ENCODE measurements at regions not wholly inside any gene's neighbourhood (a gene's known extent, or its start where the extent isn't known, plus 50 kb on each side); places are given as distances from the start of the nearest gene placed in this dataset.
"Not testable (repeated sequence)": the region's sequence is repeated elsewhere in the genome, so short reads cannot be mapped to it uniquely, and the experiment has no call there.

DNA sequence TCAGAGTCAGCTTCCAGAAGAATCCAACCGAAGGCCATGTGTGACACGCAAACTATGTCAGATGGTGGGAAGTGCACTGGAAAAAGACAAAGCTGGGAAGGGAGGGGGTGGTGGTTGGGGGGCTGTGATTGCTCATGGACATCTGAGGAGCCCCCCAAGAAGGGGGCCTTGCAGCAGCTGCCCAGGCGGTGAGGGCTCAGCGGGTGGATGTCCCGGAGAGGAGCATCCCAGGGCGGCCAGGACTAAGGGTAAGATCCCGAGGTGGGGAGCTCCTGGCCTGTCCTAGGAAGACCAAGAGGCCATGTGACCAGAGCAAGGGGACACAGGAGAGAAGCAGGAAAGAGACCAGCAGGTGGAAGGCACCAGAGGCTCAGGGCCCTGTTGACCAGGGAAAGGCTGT lies 299.5 kb downstream of the PREX1 start:
- DNase-seq, result no peak

DNA sequence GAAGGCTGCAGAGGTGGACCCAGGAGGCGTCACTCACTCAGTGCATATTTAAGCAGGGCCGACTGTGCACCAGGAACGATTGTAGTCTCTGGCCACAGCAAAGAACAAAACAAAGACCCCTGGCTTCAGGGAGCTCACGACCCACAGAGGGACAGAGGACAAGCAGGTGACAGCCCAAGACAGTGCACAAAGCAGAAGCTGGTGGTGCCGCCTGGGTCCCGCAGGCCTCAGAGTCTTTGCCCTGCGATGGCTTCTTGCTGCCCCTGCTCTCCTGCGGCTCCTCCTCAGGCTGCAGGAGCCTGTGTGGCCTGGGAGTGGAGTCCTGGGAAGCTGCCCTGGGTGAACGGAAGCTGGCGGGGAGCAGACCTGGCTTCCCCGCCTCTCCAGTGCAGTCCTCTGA lies 300.0 kb downstream of the PREX1 start:
- DNase-seq, result no peak

DNA sequence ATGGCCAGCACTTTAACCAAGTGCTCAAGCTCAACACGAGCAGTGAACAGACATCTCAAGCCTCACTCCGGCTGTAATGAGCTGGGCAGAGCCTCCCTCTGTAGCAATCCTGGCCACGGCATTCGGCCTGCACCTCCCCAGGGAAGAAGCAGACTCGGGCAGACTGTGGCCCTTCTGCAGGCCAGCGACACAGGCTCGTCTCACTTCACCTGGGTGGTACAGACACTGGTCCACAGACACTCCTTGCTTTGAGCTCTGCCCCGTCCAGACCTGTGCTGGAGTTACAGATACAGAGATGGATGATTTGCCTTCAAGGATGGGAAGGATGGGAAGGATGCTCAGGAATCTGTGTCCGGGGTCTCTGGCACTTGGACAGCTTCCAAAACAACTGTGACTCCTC lies 300.9 kb downstream of the PREX1 start:
- no peak for DNase-seq

DNA sequence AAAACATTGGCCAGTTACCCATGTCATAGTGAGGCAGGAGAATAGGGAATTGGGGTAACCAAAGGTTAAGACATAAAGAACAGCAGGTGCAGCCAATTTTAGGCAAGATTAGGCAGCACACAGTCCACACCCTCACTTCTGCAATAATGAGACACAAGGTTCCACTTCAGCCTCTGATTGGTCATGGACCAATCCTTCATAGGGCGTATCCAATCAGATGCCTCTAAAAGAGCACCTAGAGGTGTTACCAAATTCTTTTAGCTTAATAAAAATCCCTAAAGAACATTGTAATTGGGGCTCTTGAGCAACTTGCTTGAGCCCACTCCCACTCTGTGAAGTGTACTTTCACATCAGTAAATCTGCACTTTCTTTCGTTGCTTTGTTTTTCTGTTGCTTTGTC lies 302.4 kb downstream of the PREX1 start:
- no peak for DNase-seq

DNA sequence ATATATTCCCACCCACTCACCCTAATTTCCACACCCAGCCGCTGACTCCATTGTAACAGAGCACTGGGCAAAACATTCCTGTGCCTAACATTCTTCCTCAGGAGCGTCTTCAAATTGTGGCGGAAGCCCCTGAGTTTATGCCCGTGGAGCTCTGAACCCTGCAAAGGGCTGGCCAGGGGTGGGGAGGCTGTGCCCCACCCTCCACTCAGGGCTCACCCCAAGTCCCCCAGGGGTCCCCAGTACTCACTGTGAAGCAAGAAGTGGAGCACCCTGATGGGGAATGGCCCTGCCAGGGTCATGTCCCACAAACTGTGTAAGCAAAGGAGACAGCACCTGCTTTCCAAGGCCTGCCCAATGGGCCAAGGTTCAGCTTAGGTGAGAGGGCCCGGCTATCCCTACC lies 303.2 kb downstream of the PREX1 start:
- DNase-seq, result no peak

DNA sequence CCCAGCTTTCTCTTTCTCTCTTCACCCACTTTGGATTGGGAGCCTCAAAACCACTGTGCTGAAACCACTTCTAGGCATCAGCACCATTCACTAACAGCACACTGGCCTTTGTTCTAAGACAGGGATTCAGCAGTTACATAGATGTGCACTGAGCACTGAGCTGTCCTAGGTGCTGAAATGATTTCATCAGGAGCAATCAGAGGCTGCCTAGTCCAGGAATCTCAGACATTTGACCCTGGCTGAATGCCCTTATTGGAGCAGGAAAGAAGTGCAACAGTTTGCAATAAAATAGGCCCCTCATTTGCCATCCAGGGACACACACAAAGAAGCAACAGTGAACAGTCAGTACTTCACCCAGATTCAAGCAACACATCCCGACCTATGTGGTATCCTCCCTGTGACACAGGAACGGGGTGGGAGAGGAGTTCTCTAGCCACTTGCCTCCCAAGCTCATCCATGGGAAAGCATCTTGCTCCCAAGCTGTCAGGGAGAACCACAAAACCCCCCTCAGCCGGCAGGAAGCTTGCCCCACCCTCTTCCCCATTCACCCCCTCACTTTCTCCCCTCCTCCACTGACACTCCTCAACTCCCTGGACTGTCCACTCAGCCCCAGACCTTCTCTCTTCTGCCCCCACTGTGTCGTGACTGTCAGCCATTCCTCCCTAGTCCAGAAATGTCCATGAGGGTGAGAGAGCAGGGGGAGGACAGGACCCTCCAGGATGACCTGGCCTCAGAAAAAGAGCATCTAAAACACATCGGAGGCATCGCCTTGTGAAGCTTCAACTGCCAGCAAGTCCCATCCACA lies 304.4 kb downstream of the PREX1 start:
- DNase-seq, result no peak

DNA sequence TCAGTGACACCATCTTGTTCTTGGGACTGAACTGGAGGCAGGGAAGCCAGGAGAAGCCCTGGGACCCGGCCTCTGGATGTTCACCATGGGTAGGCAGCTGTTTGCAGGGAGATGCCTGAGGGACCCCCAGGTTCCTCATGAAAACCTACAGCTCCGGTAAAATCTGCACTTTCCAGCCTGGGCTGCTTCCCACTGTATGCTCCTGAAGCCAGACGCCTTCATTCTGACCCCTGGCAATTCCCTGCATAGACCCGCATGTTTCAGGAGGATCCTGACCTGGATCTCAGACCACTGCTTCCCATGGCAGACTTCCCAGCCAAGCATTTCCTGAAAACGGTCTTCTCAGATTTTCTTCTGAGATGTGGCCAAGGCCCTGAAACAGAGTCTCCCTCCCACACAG lies 306.7 kb downstream of the PREX1 start:
- no peak for DNase-seq

DNA sequence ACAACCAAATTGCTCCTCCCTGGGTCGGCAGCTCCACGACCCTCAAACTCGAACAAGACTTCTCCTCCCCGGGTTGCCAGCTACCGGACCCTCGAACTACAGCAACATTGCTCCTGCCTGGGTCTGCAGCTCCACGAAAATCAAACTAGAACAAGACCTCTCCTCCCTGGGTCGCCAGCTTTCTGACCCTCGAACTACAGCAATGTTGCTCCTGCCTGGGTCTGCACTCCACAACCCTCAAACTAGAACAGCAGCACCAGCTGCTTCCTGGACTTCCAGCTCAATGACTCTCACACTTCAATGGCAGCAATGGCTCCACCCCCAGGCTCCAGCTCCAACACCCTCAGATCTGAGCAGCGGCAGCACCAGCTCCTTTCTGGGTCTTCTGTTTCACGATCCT lies 311.6 kb downstream of the PREX1 start:
- not testable (repeated sequence) for DNase-seq

DNA sequence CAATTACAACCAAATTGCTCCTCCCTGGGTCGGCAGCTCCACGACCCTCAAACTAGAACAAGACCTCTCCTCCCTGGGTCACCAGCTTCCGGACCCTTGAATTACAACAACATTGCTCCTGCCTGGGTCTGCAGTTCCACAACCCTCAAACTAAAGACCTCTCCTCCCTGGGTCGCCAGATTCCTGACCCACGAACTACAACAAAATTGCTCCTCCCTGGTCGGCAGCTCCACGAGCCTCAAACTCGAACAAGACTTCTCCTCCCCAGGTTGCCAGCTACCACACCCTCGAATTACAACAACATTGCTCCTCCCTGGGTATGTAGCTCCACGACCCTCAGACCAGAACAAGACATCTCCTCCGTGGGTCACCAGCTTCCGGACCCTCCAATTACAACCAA lies 313.2 kb downstream of the PREX1 start:
- DNase-seq, result not testable (repeated sequence)

DNA sequence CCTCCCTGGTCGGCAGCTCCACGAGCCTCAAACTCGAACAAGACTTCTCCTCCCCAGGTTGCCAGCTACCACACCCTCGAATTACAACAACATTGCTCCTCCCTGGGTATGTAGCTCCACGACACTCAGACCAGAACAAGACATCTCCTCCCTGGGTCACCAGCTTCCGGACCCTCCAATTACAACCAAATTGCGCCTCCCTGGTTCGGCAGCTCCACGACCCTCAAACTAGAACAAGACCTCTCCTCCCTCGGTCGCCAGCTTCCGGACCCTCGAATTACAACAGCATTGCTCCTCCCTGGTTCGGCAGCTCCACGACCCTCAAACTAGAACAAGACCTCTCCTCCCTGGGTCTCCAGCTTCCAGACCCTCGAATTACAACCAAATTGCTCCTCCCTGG lies 315.3 kb downstream of the PREX1 start:
- DNase-seq, result not testable (repeated sequence)

DNA sequence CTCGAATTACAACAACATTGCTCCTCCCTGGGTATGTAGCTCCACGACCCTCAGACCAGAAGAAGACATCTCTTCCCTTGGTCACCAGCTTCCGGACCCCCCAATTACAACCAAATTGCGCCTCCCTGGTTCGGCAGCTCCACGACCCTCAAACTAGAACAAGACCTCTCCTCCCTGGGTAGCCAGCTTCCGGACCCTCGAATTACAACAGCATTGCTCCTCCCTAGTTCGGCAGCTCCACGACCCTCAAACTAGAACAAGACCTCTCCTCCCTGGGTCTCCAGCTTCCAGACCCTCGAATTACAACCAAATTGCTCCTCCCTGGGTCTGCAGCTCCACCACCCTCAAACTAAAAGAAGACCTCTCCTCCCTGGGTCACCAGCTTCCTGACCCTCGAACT lies 322.7 kb downstream of the PREX1 start:
- not testable (repeated sequence) for DNase-seq

DNA sequence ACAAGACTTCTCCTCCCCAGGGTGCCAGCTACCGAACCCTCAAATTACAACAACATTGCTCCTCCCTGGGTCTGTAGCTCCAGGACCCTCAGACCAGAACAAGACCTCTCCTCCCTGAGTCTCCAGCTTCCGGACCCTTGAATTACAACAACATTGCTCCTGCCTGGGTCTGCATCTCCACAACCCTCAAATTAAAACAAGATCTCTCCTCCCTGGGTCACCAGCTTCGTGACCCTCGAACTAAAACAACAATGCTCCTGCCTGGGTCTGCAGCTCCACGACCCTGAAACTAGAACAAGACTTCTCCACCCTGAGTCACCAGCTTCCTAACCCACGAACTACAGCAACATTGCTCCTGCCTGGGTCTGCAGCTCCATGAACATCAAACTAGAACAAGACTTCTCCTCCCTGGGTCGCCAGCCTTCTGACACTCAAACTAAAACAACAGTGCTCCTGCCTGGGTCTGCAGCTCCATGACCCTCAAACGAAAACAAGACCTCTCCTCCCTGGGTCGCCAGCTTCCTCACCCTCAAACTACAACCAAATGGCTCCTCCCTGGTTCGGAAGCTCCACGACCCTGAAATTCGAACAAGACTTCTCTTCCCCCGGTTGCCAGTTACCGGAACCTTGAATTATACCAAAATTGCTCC lies 324.5 kb downstream of the PREX1 start:
- DNase-seq, result no peak

DNA sequence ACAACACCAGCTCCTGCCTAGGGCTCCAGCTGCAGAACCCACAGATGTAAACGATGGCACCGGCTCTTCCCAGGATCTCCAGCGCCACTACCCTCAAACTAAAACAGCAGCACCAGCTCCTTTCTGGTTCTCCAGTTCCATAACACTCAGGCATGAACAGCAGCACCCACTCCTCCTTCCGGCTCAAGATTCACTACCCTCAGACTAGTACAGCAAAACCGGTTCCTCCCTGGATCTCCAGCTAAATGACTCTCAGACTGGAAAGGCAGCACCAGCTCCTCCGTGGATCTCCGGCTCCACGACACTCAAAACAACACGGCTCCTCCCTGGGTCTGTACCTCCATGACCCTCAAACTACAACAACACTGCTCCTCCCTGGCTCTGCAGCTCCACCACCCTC lies 325.0 kb downstream of the PREX1 start:
- no peak for DNase-seq

DNA sequence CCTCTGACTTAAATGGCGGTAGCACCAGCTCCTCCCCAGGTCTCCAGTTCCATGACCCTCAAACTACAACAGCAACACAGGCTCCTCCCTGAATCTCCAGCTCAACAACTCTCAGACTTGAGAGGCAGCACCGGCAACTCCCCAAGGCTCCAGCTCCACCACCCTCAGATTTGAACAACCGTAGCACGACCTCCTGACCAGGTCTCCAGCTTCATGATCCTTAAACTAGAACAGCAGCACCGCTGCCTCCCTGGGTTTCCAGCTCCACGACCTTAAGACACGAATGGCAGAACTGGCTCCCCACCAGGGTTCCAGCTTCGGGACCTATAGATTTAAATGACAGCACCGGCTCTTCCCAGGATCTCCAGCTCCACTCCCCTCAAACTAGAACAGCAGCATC lies 325.8 kb downstream of the PREX1 start:
- no peak for DNase-seq

DNA sequence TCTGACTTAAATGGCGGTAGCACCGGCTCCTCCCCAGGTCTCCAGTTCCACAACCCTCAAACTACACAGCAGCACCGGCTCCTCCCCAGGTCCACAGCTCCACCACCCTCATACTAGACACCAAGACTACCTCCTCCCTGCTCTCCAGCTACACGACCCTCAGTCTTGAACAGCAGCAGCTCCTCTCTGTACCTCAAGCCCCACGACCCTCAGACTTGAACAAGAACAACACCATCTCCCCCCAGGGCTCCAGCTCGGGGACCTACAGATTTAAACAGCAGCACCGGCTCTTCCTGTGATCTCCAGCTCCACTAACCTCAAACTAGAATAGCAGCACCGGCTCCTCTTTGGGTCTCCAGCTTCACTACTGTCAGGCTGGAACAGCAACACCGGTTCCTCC lies 326.9 kb downstream of the PREX1 start:
- not testable (repeated sequence) for DNase-seq

DNA sequence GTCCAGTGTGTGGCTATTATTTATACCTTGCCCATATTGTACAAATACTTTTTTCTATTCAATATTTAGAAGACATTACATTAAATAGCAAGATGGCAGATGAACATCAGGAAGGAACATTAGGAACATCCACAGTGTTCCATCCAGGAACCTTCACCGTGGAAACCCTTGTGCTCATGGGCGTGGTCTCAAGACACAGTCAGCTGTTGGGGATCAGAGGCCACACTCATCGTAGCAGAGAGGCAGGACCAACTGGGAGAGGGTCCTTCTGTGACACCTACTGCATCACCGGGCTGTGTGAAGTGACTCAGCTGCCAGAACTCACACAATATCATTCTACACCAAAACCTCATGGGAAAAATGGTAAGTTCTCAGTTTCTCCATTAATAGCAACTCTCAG lies 328.9 kb downstream of the PREX1 start:
- DNase-seq, result not testable (repeated sequence)

DNA sequence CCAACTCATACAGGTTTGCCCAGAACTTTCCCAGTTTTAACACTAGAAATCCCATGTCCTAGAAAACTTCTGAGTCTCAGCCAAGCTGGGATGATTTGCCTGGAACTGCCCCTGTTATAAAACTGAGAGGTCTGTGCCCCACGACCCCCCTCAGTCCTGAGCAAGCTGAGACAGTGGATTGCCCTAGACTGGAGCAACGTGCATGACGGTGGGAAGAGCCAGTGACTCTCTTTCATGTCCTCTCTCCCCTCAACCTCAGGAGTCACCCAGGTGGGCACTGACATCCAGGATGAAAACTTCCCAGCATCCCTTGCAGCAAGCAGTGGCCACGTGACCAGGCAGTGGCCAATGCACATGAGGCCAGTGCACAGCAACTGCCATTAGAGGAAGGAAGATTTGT lies 329.7 kb downstream of the PREX1 start:
- DNase-seq, result not testable (repeated sequence)

DNA sequence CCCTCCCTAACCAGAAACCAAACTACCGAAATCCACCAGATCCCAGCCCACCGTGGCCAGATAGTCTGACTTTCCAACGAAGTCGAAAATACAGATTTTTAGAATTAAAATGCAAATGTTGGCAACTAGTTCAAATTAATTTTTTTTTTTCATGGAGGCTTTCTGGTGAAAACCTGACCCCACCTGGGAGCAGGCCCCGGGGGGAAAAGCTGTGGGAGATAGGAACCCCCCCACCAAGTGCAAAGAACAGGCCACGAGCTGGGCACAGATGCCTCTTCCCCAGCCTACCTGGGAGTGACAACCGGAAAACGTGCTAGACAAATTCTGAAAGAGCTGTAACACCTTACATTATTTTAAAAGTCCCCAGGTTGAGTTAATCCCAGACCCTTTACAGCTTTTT lies 333.8 kb downstream of the PREX1 start:
- DNase-seq, result no peak

DNA sequence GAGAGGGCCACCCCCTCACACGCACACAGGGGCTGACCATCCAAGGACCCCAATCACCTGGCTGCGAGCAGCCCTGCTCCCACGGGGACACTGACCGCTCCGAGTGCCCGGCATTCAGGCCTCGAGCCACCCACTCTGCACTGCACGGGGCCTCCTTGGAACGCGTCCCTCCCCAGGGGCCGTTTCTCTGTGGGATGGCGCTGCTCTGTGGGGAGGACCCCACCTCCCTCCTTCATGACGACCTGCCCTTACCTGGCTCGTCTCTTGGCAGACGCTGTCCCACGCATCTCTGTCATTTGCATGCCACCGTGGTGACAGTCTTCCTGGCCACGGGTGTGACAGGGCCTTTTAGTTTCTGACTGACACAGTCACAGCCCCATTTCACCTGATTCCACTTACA lies 334.5 kb downstream of the PREX1 start:
- not testable (repeated sequence) for DNase-seq

DNA sequence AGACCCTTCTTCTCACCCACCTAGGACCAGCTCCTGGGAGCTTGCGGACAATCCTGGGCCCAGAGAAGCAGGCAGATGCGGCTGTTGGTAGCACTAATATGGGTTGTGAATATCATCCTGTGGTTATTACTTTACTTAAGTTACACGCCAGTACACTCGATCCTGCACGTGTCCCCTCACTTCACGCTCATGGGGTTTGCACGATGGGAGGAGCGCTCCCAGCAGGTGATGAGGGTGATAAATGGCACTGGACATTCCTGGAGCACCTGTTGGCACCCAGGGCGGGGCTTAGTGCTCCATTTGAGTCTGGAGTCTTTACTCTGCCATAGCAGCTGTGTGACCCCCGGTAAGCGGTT lies 335.1 kb downstream of the PREX1 start:
- DNase-seq, result no peak

DNA sequence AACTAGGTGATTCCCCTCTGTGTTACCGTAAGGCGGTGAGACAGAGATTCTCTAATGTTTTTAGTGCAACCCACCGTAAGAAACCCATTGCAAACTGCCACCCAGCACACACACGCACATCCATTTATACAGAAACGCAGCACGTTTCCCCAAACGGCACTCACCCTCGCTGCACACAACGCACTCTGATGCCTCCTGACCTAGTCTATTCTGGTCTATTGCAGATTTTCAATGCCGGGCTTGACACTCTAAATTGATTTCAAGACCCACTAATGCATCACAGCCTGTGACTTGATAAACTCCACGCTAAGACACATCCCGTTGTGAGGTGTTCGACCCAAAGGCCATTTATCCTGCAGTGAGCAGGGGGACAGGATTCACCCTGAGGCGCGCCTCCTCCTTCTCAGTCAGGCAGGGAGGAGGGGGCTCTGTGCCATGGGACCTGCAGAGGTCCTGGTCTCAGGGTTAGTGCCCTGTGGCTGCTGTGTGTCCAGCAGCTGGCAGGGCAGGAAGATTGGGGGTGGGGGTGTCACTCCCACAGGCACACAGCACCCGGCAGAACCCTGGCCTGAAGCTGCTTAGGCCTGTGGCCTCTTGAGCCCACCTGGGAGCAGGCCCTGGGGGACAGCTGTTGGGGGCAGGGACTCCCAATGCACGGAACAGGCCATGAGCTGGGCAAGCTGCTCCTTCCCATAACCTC lies 335.6 kb downstream of the PREX1 start:
- DNase-seq, result no peak

DNA sequence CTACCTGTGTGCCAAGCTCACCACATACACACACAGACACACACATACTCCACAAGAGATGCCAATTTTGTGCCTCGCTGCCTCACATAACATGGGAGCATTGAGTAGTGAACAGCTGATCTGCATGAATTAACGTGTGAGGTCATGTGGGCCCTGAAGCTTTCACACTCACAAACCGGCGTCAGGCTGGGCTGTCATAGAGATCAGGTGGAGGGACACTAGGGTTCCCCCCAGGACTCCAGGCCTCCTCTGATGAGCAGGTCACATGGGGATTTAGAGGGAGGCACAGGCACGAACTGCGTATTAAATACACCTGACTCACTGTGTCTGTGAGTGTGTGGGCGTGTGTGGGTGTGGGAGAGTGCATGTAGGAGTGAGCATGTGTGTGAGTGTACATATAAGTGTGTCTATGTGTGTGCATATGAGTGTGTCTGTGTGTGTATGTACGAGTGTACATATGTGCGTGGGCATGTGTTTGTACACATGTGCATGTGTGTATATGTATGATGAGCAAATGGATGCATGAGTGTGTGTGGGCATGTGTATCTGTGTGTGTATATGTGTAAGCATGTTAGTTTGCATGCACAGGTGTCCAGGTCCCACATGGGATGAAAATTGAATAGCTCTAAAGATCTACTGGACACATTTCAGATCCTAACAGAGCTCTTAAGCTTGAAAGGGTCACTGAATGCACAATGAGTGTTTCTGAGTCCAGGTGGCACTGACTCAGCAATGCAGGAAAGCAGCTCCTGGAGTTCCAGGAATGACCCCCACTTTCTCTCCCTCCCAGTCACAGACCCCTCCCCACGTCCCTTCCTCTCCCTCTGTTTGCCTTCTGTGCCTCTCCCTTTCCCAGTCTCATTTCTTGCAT lies 336.6 kb downstream of the PREX1 start:
- no peak for DNase-seq

DNA sequence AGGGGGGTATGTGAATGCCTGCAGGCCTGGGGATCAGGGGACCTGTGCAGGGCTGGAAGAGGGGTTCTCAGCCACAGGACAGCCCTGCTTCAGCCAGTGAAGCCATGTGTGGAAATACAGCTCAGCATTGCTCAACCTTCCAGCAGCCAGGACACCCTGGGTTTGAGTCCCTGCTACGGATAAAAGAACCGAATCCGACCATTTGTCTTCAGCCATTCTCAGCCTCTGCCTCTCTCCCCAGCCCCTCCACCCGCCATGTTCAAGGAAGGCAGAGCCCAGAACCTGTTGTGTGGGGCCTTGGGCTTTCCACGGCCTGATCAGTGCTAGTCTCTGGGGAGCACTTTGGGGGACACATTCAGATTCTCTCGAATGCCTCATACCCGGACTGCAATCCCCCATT lies 337.5 kb downstream of the PREX1 start:
- DNase-seq, result not testable (repeated sequence)
